ENCODE measurements at regions not wholly inside any gene's neighbourhood (a gene's known extent, or its start where the extent isn't known, plus 50 kb on each side); places are given as distances from the start of the nearest gene placed in this dataset.

DNA sequence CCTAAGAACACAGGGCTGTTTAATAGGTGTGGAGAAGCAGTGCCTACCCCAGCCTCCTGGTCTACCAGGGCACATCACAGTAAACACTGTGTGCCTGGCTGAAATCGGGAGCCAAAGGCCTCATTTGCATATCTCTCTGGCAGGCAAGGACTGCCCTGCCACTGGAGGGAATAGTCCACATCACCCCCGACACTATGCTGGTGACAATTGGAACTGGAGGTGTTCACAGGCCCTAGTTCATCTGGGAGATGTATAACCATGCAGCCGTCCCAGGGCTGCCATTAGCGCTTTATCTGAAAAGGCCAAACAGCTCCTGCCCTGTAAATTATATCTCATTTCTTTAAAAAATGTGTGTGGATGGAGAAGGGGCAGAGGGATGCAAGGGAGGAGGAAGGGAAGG, 150.3 kb downstream of the LINC00237 start:
- TF ChIP-seq POLR2AphosphoS5 (IDR thresholded peaks at IDR 0.05), result no peak
- TF ChIP-seq, protein P1, sequence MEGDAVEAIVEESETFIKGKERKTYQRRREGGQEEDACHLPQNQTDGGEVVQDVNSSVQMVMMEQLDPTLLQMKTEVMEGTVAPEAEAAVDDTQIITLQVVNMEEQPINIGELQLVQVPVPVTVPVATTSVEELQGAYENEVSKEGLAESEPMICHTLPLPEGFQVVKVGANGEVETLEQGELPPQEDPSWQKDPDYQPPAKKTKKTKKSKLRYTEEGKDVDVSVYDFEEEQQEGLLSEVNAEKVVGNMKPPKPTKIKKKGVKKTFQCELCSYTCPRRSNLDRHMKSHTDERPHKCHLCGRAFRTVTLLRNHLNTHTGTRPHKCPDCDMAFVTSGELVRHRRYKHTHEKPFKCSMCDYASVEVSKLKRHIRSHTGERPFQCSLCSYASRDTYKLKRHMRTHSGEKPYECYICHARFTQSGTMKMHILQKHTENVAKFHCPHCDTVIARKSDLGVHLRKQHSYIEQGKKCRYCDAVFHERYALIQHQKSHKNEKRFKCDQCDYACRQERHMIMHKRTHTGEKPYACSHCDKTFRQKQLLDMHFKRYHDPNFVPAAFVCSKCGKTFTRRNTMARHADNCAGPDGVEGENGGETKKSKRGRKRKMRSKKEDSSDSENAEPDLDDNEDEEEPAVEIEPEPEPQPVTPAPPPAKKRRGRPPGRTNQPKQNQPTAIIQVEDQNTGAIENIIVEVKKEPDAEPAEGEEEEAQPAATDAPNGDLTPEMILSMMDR (IDR thresholded peaks at IDR 0.05 in 8 of 11, conservative IDR thresholded peaks at IDR 0.05 in 3 of 11), result no peak
- no peak for TF ChIP-seq POLR2A (IDR thresholded peaks at IDR 0.05)
- 58 to 72% (median 70%) methylated on average over 4 of the region's 4 CpGs for WGBS, 5 donors
- DNase-seq, result no peak
- Histone ChIP-seq H3K36me3 (no peaks in the 10 kb centered on the region), H3K27ac (no peak overlapping the region), H3K4me1 (no peaks in the 10 kb centered on the region), H3K27me3 (replicated peaks in 1 of 7) (peaks cover 0 to 45% (median 0%) of the 10 kb centered on the region in 7 donors), H3K9me3 (no peaks in the 10 kb centered on the region), H3K4me3 (no peak overlapping the region)
- intact Hi-C loops (cut with DNase I; ENCODE audit: low total_unique reads), result no loop called here

DNA sequence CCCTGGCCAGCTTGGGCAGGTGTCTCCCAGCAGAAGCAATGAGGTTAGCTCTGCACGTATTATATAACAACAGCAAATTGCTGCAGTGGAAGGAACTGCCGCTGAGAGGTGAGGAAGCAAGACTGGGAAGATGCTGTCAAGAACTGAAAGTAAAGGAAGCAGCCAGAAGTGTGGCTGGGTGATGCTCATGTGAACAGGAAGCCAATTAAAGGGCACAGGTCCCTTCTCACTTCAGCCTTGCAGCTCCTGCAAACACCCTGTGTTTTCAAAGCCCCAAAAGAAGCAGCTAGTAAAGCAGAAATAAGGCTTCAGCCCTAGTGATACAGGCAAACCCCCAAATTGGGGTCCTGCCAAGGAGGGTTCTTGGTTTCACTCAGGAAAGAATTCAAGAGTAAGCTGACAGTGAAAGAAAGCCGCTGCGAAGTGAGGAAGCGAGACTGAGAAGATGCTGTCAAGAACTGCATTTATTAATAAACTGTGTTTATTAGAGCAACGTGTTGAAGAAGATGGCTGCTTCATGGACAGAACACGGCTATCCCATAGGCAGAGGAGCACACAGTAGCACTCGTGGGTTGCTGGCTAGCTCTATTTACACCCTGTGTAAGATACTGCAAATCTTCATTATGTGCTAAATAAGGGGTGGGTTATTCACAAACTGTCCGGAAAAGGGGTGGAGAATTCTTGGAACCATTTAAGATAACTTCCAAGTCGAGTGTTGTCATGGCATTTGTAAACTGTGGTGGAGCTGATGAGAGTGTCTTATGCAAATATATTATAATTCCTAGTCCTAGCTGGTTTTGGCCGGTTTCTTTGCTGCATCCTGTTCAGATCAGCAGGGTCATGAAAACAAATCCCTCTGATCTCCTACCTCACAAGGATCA, 152.2 kb downstream of the LINC00237 start:
- intact Hi-C loops (cut with DNase I; ENCODE audit: low total_unique reads), result no loop called here
- H3K36me3 ChIP-seq, result no peaks in the 10 kb centered on the region
- no peak overlapping the region for H3K27ac ChIP-seq
- no peak for DNase-seq
- no peaks in the 10 kb centered on the region for H3K9me3 ChIP-seq
- no peak overlapping the region for H3K4me3 ChIP-seq
- 54 to 69% (median 59%) methylated on average over 11 of the region's 11 CpGs for WGBS, 5 donors
- H3K27me3 ChIP-seq (replicated peaks in 1 of 7), result peaks cover 0 to 45% (median 0%) of the 10 kb centered on the region in 7 donors
- H3K4me1 ChIP-seq, result no peaks in the 10 kb centered on the region
- TF ChIP-seq, protein P1 (IDR thresholded peaks at IDR 0.05 in 8 of 11, conservative IDR thresholded peaks at IDR 0.05 in 3 of 11), result no peak
- TF ChIP-seq POLR2A (IDR thresholded peaks at IDR 0.05) (no peak), POLR2AphosphoS5 (IDR thresholded peaks at IDR 0.05) (no peak)

DNA sequence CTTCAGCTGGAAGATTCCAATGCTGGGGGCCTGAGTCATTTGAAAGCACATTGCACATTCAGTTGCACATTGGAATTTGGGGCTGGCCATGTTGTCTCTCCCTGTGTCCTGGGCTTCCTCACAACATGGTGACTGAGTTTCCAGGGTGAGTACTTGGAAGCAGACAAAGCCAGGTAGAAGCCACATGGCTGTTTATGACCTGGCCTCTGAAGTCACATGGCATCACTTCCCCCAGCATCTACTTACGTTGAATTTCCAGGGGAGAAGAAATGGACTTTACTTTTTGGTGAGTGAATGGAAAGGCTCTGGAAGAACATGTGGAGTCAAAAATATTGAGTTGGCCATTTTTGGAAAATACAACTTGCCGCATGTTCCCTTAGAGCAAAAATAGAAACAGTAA, 155.5 kb downstream of the LINC00237 start:
- Histone ChIP-seq H3K36me3 (no peaks in the 10 kb centered on the region), H3K27me3 (replicated peaks in 1 of 7) (peaks cover 0 to 26% (median 0%) of the 10 kb centered on the region in 7 donors), H3K4me1 (no peaks in the 10 kb centered on the region), H3K4me3 (no peak overlapping the region), H3K9me3 (peaks cover 0 to 13% (median 9%) of the 10 kb centered on the region in 8 donors), H3K27ac (no peak overlapping the region)
- no peak for DNase-seq
- intact Hi-C loops (cut with DNase I; ENCODE audit: low total_unique reads), result no loop called here
- no peak for TF ChIP-seq POLR2A (IDR thresholded peaks at IDR 0.05)
- no peak for TF ChIP-seq POLR2AphosphoS5 (IDR thresholded peaks at IDR 0.05)
- TF ChIP-seq, protein P1 (IDR thresholded peaks at IDR 0.05 in 8 of 11, conservative IDR thresholded peaks at IDR 0.05 in 3 of 11), result no peak
- WGBS, 5 donors, result 81 to 92% (median 86%) methylated on average over 2 of the region's 2 CpGs

DNA sequence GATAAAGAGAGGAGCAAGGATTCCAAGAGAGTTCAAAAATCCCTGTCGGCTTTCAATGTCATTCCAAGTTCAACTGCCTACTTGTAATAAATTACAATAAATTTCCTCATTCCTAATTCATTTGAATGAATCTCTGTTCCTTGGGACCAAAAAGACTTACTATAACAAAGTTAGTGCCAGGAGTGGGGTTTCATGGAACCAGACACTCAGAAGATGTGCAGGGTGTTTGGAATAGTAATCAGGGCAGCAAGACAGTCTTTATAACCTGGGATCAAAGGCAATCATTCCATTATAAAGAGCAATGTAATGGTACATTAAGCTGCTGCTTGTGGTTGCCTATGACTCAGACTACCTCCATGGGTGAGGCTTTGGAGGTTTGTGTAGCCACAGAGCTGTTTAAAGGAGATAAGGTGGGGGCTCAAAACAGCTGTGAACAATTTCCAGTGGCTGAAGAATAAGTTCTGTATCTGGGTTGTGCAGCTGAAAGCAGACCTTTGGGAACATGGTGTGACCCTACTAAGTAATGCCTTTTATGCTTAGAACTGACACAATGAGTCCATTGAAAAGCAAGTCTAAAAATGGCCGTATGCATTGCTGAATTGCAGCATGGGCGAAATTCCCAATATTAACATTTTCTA, 159.9 kb downstream of the LINC00237 start:
- 80 to 92% (median 89%) methylated on average over 3 of the region's 3 CpGs for WGBS, 5 donors
- no peak overlapping the region for H3K27ac ChIP-seq
- H3K4me1 ChIP-seq, result no peaks in the 10 kb centered on the region
- intact Hi-C loops (cut with DNase I; ENCODE audit: low total_unique reads), result no loop called here
- DNase-seq, result no peak
- H3K27me3 ChIP-seq (replicated peaks in 1 of 7), result peaks cover 0 to 10% (median 0%) of the 10 kb centered on the region in 7 donors
- H3K36me3 ChIP-seq, result no peaks in the 10 kb centered on the region
- TF ChIP-seq POLR2AphosphoS5 (IDR thresholded peaks at IDR 0.05) (no peak), POLR2A (IDR thresholded peaks at IDR 0.05) (no peak)
- TF ChIP-seq, protein P1 (IDR thresholded peaks at IDR 0.05 in 8 of 11, conservative IDR thresholded peaks at IDR 0.05 in 3 of 11), result no peak
- no peak overlapping the region for H3K4me3 ChIP-seq
- peaks cover 0 to 20% (median 10%) of the 10 kb centered on the region in 8 donors for H3K9me3 ChIP-seq

Data from spleen (tissue), 11 donors.